ENCODE measurements at regions not wholly inside any gene's neighbourhood (a gene's known extent, or its start where the extent isn't known, plus 50 kb on each side); places are given as distances from the start of the nearest gene placed in this dataset.
"Not testable (repeated sequence)": the region's sequence is repeated elsewhere in the genome, so short reads cannot be mapped to it uniquely, and the experiment has no call there.

- DNase-seq (ENCODE audit: low spot score): no peak
These were observed 440.6 kb downstream of the FGF13 start for GRCh38 chrX:138270931-138271330.

GRCh38 chrX:138282598-138283150 is 428.8 kb downstream of the FGF13 start:
- not testable (repeated sequence) for DNase-seq (ENCODE audit: low spot score)

DNA sequence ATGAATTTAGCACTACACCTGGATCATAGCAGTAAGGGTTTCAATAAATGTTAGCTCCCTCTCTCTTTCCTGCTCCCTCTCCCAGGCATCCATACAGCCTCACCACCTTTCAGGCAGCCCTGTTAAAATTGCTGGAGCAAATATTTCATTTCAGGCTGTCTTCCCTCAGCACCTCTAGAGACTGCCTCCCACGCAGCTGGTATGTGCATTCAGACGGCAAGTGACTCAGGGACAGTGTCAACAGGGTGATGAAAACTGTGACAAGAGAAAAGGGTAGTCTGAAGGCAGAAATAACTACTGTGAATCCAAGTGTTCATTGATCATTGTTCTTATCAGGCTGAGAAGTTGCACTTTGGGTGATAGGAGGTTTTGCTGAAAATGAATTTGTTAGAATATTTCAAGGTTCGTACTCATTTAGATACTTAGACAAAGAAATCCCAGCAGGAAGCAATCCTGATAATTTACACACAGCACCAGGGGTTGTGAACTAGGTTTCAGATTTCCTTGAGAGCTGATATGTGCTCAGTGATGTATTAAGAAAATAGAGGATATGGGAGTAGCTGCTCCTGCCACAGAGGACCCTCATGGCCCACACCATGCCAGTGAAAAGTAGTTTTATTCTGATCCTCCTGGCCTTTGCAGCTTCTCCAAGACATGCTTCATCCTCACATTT is 424.2 kb downstream of the FGF13 start:
- DNase-seq (ENCODE audit: low spot score): no peak

DNA sequence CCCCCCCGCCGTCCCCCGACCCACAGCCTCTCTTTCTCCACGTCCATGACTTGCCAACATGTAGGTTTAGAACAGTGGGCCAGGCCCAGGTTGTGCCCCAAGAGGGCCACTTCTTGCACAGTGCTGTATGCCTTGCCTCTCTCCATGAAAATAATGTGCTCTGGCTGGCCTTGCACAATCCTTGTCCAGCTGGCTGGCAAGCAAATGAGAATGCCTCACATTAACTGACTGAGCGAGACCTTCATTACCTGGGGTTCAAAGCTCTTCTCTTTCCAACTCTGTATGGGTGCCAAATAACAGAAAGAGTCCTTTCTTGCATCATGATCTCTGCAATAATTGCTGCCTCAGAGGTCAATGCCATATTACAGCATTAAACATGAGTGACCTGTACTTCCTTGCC is 416.6 kb downstream of the FGF13 start:
- DNase-seq (ENCODE audit: low spot score): no peak

- no peak for DNase-seq (ENCODE audit: low spot score)
These were observed 413.2 kb downstream of the FGF13 start for GRCh38 chrX:138298268-138298667.

DNA sequence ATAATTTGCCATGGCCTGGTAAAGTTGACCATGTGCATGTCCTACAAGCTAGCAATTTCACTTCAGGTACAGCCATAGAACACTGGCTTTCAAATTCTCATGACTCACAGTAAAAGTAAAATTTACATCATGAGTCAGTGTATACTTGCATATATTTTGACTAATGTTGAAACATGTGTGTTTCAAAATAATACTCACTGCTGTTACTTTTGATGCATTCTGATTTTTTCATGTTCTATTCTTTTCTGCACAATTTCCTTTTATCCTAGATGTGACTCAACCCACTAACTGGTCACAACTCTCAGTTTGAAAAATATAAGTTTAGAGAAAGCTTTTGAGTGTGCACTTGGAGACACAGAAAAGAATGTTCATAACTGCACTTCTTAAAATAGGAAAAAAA is 365.7 kb downstream of the FGF13 start:
- no peak for DNase-seq (ENCODE audit: low spot score)

DNA sequence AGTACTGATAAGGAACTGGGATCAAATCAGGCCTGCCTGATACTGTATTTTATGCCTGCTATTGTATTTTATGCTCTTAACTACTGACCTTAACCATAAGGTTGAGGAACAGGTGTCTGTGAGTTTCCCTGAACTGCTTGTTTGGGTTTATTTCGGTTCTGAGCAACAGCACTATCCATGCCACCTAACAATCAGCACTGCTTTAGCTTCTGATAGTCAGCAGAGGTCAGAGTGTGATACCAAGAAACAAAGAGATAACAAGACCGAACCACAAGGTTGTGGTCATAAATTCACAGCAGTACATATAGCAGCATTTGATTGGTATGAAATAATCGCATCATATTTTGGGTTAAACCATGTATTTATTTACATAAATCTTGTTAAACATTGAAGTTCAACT is 362.2 kb downstream of the FGF13 start:
- DNase-seq (ENCODE audit: low spot score): no peak

DNA sequence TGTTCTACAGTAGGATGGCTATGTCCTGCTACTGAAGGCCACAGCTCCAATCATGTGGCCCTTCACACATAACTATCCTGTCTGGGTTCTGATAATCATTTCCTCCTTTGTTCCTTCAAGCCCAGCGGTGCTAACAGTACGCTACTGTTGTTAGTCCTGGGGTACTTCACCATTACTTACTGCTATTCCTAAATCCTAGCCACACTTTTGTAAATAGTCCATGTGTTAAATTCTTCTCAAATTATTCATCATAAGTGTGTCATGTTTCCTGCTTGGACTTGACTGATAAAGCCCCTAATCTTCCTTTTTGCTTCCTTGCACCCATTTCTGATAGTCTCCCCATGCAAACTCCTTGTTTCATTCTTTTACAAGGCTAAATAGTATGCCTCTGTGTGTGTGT is 332.6 kb downstream of the FGF13 start:
- DNase-seq (ENCODE audit: low spot score): no peak

DNA sequence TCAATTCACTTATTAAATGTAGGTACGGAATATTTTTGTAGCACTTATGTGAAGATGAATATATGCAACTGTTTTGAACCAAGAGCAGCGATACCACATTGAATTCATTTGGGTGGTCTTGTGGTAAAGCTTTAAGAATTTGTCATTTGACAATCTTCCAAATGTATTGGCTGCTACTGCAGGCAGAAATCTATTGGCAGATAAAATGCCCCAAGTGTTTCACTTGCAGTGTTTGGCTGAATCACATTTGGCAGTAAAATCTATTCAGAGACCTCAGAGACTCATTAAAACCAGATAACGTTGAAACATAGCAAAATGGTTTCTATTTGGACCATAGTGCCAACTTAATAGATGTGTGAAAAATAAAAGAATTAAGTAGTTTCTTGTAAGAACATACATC is 303.4 kb downstream of the FGF13 start:
- DNase-seq (ENCODE audit: low spot score): no peak

DNA sequence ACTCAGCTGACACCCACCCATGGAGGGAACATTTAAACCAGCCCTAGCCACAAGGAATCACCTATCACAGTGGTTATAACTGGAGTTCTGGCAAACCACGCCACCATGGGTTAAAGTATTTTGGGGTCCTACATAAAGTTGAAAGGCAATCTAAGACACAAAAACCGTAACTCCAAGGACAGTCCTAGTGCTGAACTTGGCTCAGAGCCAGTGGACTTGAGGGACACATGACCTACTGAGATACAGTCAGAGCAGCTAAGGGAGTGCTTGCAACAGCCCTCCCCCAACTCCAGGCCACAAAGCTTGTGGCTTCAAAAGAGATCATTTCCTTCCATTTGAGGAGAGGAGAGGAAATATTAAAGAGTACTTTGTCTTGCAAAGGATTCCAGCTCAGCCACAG is 300.5 kb downstream of the FGF13 start:
- DNase-seq (ENCODE audit: low spot score): no peak

Small RNA genes in the stretch of these regions (small RNA-seq; reads per million reads assigned to genes)
- gene RN7SKP31 (0 reads per million in 2 experiments), gene RNU6-985P (0 reads per million in 2 experiments)

Data from SK-N-DZ (cell line).